ENCODE measurements at regions not wholly inside any gene's neighbourhood (a gene's known extent, or its start where the extent isn't known, plus 50 kb on each side); places are given as distances from the start of the nearest gene placed in this dataset.

GRCh38 chr2:168312036-168312822, 64.8 kb upstream of the STK39 start:
- no peaks in the 10 kb centered on the region for H3K27me3 ChIP-seq
- no peaks in the 10 kb centered on the region for H3K9me3 ChIP-seq
- peaks cover 0 to 12% of the 10 kb centered on the region in 2 donors for H3K4me1 ChIP-seq
- H3K36me3 ChIP-seq = no peaks in the 10 kb centered on the region
- TF ChIP-seq CTCF (IDR thresholded peaks at IDR 0.05) = no peak
- DNase-seq (ENCODE audit: low spot score in 2 of 2) = no peak
- peak overlapping the region; percentile 10 to 15 for H3K27ac ChIP-seq
- intact Hi-C loops (cut with DNase I) = no loop called here
- no peak overlapping the region for H3K4me3 ChIP-seq

GRCh38 chr2:168314236-168314635, 66.8 kb upstream of the STK39 start:
- Histone ChIP-seq H3K4me1 (peaks cover 0 to 12% of the 10 kb centered on the region in 2 donors), H3K27ac (no peak overlapping the region), H3K4me3 (no peak overlapping the region), H3K36me3 (no peaks in the 10 kb centered on the region), H3K27me3 (no peaks in the 10 kb centered on the region), H3K9me3 (no peaks in the 10 kb centered on the region)
- TF ChIP-seq CTCF (IDR thresholded peaks at IDR 0.05) = no peak
- no peak for DNase-seq (ENCODE audit: low spot score in 2 of 2)
- intact Hi-C loops (cut with DNase I) = no loop called here

GRCh38 chr2:168315331-168316072, 68.1 kb upstream of the STK39 start:
- Histone ChIP-seq H3K27me3 (no peaks in the 10 kb centered on the region), H3K27ac (no peak overlapping the region), H3K4me1 (peaks cover 0 to 12% of the 10 kb centered on the region in 2 donors), H3K9me3 (no peaks in the 10 kb centered on the region), H3K36me3 (no peaks in the 10 kb centered on the region), H3K4me3 (no peak overlapping the region)
- intact Hi-C loops (cut with DNase I) = no loop called here
- no peak for DNase-seq (ENCODE audit: low spot score in 2 of 2)
- no peak for TF ChIP-seq CTCF (IDR thresholded peaks at IDR 0.05)

- Histone ChIP-seq H3K36me3 (no peaks in the 10 kb centered on the region), H3K4me3 (no peak overlapping the region), H3K27ac (no peak overlapping the region), H3K27me3 (no peaks in the 10 kb centered on the region), H3K4me1 (peaks cover 0 to 12% of the 10 kb centered on the region in 2 donors), H3K9me3 (no peaks in the 10 kb centered on the region)
- no peak for DNase-seq (ENCODE audit: low spot score in 2 of 2)
- intact Hi-C loops (cut with DNase I) = no loop called here
- no peak for TF ChIP-seq CTCF (IDR thresholded peaks at IDR 0.05)
Observed at GRCh38 chr2:168316073-168316440, 68.7 kb upstream of the STK39 start.

- no peaks in the 10 kb centered on the region for H3K36me3 ChIP-seq
- DNase-seq (ENCODE audit: low spot score in 2 of 2) = no peak
- intact Hi-C loops (cut with DNase I) = no loop called here
Observed at GRCh38 chr2:168317282-168317681, 69.9 kb upstream of the STK39 start.

More at GRCh38 chr2:168317282-168317681, 69.9 kb upstream of the STK39 start:
- no peak for TF ChIP-seq CTCF (IDR thresholded peaks at IDR 0.05)
- no peaks in the 10 kb centered on the region for H3K9me3 ChIP-seq
- no peak overlapping the region for H3K27ac ChIP-seq
- H3K4me1 ChIP-seq = peaks cover 0 to 7% of the 10 kb centered on the region in 2 donors
- H3K27me3 ChIP-seq = no peaks in the 10 kb centered on the region
- H3K4me3 ChIP-seq = no peak overlapping the region

All from ascending aorta (tissue), 2 donors.